Mucosa of rectum (tissue), 2 donors: ENCODE measurements at regions not wholly inside any gene's neighbourhood (a gene's known extent, or its start where the extent isn't known, plus 50 kb on each side); places are given as distances from the start of the nearest gene placed in this dataset.

Source experiments
- H3K27ac ChIP-seq, 2 donors: one replicate each; pipeline ENCODE4 v1.7.0; 2013; ENCODE audit warnings: inconsistent platforms in 2 of 2, low read depth in 2 of 2, low read length in 2 of 2
- H3K27me3 ChIP-seq, 2 donors: one replicate each; pipeline ENCODE4 v1.7.0; 2013; ENCODE audit warnings: low read length in 2 of 2; ENCODE audit not compliant: control insufficient read depth in 2 of 2, insufficient read depth in 2 of 2
- H3K36me3 ChIP-seq, 2 donors: one replicate each; pipeline ENCODE4 v1.7.0; 2013; ENCODE audit warnings: low read length in 2 of 2; ENCODE audit not compliant: control insufficient read depth in 2 of 2, insufficient read depth in 2 of 2
- H3K4me1 ChIP-seq, 2 donors: one replicate each; pipeline ENCODE4 v1.7.0; 2013; ENCODE audit warnings: low read length in 2 of 2, mild to moderate bottlenecking in 1 of 2; ENCODE audit not compliant: control insufficient read depth in 2 of 2, insufficient read depth in 2 of 2
- H3K4me3 ChIP-seq, 2 donors: one replicate each; pipeline ENCODE4 v1.7.0; 2013; ENCODE audit warnings: low read length in 2 of 2
- H3K9ac ChIP-seq, 2 donors: one replicate each; pipeline ENCODE4 v1.7.0; 2013; ENCODE audit warnings: low read length in 2 of 2, low read depth in 1 of 2, mild to moderate bottlenecking in 1 of 2
- H3K9me3 ChIP-seq, 2 donors: one replicate each; pipeline ENCODE4 v1.7.0; 2013; ENCODE audit warnings: low read length in 2 of 2; ENCODE audit not compliant: control insufficient read depth in 2 of 2
- donor health status: healthy.
- donor health status: Normal muscosa, but diverticular disease.

DNA sequence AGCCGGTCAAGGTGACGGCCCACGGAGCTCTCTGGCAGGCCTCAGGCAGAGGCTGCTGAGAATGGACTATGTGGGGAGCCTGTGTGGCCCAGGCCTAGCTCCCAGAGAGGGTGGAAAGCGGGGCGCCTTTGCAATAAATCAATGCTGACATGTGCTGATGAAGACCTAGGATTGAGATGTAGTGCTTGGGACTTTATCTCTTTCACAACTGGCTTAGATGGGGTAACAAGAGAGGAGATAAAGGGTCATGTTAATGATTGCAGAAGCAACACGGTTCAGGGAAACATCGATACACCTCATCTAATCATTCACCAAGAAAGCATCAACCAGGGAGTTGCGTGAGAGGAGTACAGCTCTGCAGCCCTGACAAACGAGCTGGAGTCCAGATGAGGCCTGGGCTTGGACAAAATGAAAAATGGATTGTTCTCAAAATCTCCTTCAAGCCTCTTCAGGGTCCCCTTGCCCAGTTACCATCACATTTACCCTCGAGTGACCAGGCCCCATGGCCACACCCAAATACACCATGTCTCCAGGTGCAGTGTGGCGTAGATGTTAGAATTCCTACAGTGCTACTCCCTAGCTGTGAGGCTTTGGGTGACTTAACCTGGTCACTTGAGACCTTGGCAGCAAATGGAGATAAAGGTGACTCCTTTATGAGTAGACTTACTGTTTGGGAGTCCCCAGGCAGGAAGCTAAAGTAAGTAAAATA lies 146.4 kb upstream of the LIPC start:
- Histone ChIP-seq H3K4me3 (no peak overlapping the region), H3K9ac (no peak overlapping the region), H3K27me3 (no peaks in the 10 kb centered on the region), H3K9me3 (no peaks in the 10 kb centered on the region), H3K36me3 (no peaks in the 10 kb centered on the region), H3K27ac (no peak overlapping the region), H3K4me1 (no peaks in the 10 kb centered on the region)

DNA sequence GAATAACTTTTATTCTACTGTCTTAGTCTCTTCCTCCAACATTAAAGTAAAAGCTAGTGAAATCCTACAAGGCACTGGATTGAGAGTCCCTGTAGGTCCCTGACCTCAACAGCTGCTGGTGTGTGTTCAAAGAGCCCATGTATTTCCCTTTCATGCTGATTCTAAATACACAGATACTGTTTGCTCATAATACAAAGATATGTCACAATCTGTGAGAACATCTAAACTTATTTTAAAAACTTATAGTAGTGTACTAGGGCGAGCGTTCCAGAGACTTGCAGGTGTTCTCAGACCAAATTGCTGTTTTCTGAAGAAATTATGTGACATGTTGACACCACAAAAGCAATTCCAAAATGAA lies 145.9 kb upstream of the LIPC start:
- H3K27ac ChIP-seq: no peak overlapping the region
- H3K27me3 ChIP-seq: no peaks in the 10 kb centered on the region
- no peaks in the 10 kb centered on the region for H3K9me3 ChIP-seq
- no peak overlapping the region for H3K9ac ChIP-seq
- H3K36me3 ChIP-seq: no peaks in the 10 kb centered on the region
- H3K4me1 ChIP-seq: no peaks in the 10 kb centered on the region
- H3K4me3 ChIP-seq: no peak overlapping the region

DNA sequence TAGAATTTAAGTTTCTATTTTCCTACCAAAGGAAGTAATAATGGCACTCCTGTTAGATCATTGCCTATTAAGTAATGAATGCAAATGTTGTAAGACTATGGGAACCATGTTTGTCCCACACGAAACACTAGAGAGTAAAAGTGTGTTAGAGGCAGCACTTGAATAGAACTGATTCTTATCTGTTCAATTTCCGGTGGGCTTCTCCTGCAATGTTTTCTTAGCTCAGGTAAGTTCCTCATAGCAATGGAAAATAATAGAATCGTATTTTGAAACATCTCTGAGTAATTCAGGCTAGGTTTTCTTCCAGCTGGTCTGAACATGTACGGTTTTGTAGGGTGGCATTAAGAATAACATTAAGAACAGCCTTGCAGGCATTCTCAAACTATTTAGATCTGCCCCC lies 145.3 kb upstream of the LIPC start:
- no peaks in the 10 kb centered on the region for H3K4me1 ChIP-seq
- no peaks in the 10 kb centered on the region for H3K9me3 ChIP-seq
- no peak overlapping the region for H3K4me3 ChIP-seq
- H3K27me3 ChIP-seq: no peaks in the 10 kb centered on the region
- no peak overlapping the region for H3K9ac ChIP-seq
- H3K36me3 ChIP-seq: no peaks in the 10 kb centered on the region
- H3K27ac ChIP-seq: no peak overlapping the region

DNA sequence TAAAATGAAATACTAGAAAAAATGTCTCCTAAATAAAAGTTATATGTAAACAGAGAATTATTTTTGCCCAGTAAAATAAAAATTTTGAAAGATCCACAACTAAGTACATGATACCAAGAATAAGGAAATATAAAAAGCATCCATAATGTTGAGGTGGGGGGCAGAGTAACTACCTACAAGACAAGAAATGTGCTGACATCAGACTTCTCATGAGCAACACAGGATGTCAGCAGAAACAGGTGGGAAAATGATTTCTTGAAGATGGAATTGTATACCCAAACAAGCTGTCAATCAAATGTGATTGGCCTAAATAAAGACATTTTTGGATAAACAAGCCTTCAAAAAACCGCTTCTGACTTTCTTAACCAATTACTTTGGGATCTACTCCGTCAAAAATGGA lies 143.9 kb upstream of the LIPC start:
- Histone ChIP-seq H3K4me1 (no peaks in the 10 kb centered on the region), H3K36me3 (no peaks in the 10 kb centered on the region), H3K9ac (no peak overlapping the region), H3K27me3 (no peaks in the 10 kb centered on the region), H3K4me3 (no peak overlapping the region), H3K27ac (no peak overlapping the region), H3K9me3 (no peaks in the 10 kb centered on the region)

DNA sequence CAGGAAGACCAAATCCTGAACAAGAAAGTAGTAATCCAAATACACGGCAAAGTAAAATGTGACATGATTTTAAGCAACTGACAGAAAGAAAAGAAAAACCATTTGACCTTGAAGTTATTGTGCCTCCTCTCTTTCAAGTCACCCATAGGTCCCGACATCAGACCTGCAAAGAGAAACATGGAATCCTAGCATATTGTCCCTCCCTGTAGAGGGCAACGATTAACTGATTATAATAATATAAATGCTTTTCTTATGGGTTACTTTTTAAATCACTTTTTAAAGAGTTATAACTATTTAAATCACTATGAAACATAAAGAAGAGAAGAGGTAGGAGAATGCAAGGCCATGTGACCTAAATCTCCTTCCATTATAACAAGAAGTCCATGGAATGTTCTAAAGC lies 143.2 kb upstream of the LIPC start:
- Histone ChIP-seq H3K4me1 (peaks cover 0 to under 1% of the 10 kb centered on the region in 2 donors), H3K9me3 (no peaks in the 10 kb centered on the region), H3K27me3 (no peaks in the 10 kb centered on the region), H3K4me3 (no peak overlapping the region), H3K36me3 (no peaks in the 10 kb centered on the region), H3K9ac (no peak overlapping the region), H3K27ac (no peak overlapping the region)

DNA sequence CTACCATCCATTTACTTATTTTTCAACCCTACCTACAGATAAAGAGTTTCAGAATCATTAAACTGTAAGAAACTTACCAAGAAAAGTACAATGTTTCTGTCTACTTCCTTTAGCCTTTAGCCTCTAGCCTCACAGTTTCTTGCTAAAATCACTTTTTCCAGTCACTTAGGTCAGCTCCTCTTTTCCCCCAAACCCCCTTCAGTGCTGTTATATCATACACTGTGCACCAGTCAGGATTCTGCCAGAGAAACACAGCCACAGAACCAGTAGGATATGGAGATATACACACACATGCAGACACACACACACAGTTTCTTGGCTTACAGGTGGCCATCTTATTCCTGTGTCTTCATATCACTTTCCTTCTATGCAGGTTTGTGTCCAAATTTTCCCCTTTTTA lies 139.9 kb upstream of the LIPC start:
- H3K4me3 ChIP-seq: no peak overlapping the region
- H3K4me1 ChIP-seq: peaks cover 0 to 5% of the 10 kb centered on the region in 2 donors
- H3K27me3 ChIP-seq: no peaks in the 10 kb centered on the region
- no peaks in the 10 kb centered on the region for H3K36me3 ChIP-seq
- no peak overlapping the region for H3K27ac ChIP-seq
- no peaks in the 10 kb centered on the region for H3K9me3 ChIP-seq
- no peak overlapping the region for H3K9ac ChIP-seq

DNA sequence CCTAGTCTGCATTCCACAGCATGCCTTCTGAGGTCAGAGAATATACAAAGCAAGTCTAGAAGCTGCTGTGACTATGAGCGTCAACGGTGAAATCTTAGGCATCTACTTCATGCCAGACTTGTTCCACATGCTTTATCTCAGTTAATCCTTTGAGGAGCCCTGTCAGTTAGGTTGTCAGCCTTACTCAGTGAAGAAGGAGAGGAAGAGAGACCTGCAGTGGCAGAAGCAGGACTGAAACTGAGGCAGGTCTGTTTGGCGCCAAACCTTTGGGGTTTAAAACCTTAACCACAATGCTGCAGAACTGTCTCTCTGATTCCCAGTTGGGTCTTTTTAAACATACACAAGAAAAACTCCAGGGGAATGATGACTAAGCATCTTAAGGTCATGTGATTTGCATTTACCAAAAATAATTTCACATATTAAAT lies 139.0 kb upstream of the LIPC start:
- Histone ChIP-seq H3K27ac (no peak overlapping the region), H3K4me1 (peaks cover 0 to 5% of the 10 kb centered on the region in 2 donors)

DNA sequence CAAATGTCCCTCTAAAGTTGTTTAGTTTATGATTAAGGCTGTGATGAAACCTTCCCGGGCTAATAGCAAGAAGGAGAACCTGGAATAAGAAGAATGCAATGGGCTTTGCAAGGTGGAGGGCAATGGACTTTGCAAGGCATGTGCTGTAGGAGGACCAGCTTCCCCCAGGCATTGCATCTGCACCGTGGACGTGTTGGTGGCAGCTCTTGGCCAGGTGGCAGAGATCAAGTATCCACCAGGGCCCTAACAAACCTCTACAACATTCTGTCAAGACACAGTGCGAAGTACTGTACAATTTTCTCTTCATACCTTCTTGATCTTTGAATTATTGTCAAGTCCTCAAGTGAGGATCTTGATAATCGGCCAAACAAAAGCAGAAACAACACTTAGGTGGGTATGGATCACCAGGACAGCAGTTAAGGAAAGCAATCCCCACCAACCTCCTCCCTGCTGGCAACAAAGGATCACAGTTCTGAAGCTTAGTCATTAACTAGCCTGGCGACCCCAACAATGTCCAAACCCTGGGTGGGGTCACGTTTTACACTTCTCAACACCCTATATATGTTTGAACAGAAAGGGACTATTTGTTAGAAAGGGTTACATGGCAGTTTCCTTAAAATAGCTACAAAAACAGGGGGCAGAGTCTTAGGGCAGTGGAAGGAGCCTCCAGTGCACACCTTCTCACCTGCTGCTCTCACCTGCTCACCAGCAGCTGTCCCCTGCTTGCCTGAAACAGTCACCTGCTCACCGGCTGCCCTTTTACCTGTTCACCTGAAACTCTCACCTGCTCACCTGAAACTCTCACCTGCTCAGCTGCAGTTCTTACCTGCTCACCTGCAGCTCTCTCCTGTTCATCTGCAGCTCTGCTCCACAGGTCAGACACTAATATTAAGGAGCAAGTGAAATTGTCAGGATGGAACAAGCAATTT lies 137.9 kb upstream of the LIPC start:
- Histone ChIP-seq H3K36me3 (no peaks in the 10 kb centered on the region), H3K27ac (no peak overlapping the region), H3K9ac (no peak overlapping the region)

More for the DNA sequence above, 139.0 kb upstream of the LIPC start:
- H3K4me3 ChIP-seq: no peak overlapping the region
- no peaks in the 10 kb centered on the region for H3K36me3 ChIP-seq
- no peaks in the 10 kb centered on the region for H3K27me3 ChIP-seq
- H3K9ac ChIP-seq: no peak overlapping the region
- no peaks in the 10 kb centered on the region for H3K9me3 ChIP-seq

DNA sequence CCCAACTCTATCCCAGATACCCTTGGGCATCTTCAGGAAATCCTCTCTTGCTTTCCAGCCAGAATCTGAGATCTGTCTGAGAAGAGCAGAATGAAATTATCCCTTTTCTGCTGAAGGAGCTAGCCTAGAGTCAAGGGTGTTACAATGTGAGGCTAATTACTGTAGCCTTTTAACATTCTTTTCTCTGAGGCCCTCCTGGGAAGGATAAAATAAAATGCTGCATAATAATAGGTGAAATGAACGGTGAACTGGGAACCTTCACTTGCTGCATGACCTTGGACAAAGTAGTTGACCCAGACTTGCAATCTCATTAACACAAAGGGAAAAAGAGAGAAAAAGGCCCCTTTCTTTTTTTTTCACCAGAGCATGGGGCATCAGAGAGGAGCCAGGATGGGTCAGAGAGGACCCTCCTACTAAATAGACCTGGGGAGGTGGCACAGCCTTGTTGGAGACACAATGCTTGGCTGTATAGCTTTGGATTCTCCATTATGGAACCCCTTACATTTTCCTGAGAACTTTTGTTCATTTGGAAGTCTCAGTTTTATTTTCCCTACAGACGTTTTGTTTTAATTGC lies 137.0 kb upstream of the LIPC start:
- H3K27ac ChIP-seq: no peak overlapping the region
- H3K27me3 ChIP-seq: no peaks in the 10 kb centered on the region
- H3K9me3 ChIP-seq: no peaks in the 10 kb centered on the region
- no peak overlapping the region for H3K4me3 ChIP-seq
- peaks cover 0 to 5% of the 10 kb centered on the region in 2 donors for H3K4me1 ChIP-seq
- H3K36me3 ChIP-seq: no peaks in the 10 kb centered on the region
- H3K9ac ChIP-seq: no peak overlapping the region

More for the DNA sequence above, 137.9 kb upstream of the LIPC start:
- Histone ChIP-seq H3K27me3 (no peaks in the 10 kb centered on the region), H3K4me1 (peaks cover 0 to 5% of the 10 kb centered on the region in 2 donors), H3K4me3 (no peak overlapping the region), H3K9me3 (no peaks in the 10 kb centered on the region)

DNA sequence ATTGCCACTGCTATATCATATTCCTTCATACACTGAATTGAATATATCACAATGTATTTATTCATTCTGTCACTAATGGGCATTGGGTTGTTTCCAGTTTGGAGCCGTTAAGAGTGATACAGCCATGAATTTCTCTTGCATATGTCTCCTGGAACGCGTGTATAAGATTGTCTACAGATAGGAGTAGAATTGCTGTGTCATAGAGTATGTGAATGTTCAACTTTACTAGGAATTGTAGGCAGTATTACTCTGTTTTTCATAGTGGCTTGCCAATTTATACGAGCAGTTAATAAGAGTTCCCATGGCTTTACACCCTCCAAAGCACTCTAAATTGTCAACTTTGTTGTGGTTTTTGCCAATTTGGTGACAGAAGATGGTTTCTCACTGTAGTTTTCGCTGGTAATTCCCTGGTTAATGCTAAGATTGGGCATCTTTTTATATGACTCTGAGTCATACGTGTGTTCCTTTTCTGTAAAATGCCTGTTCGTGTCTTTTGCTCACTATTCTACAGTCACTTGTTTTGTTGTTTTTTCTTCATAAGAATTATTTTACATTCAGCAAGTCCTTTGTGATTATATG lies 136.1 kb upstream of the LIPC start:
- Histone ChIP-seq H3K4me1 (peaks cover 0 to 5% of the 10 kb centered on the region in 2 donors), H3K27me3 (no peaks in the 10 kb centered on the region), H3K36me3 (no peaks in the 10 kb centered on the region), H3K27ac (no peak overlapping the region), H3K4me3 (no peak overlapping the region), H3K9me3 (no peaks in the 10 kb centered on the region), H3K9ac (no peak overlapping the region)
